ENCODE measurements at regions not wholly inside any gene's neighbourhood (a gene's known extent, or its start where the extent isn't known, plus 50 kb on each side); places are given as distances from the start of the nearest gene placed in this dataset.

- TF ChIP-seq, protein P1, sequence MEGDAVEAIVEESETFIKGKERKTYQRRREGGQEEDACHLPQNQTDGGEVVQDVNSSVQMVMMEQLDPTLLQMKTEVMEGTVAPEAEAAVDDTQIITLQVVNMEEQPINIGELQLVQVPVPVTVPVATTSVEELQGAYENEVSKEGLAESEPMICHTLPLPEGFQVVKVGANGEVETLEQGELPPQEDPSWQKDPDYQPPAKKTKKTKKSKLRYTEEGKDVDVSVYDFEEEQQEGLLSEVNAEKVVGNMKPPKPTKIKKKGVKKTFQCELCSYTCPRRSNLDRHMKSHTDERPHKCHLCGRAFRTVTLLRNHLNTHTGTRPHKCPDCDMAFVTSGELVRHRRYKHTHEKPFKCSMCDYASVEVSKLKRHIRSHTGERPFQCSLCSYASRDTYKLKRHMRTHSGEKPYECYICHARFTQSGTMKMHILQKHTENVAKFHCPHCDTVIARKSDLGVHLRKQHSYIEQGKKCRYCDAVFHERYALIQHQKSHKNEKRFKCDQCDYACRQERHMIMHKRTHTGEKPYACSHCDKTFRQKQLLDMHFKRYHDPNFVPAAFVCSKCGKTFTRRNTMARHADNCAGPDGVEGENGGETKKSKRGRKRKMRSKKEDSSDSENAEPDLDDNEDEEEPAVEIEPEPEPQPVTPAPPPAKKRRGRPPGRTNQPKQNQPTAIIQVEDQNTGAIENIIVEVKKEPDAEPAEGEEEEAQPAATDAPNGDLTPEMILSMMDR (IDR thresholded peaks at IDR 0.05) = no peak
- H3K27ac ChIP-seq = no peak overlapping the region
- ATAC-seq (peak in 1 of 4 donors; percentile 59), DNase-seq (no peak)
- H3K4me1 ChIP-seq = peaks cover 11% of the 10 kb centered on the region
- no peak overlapping the region for H3K4me3 ChIP-seq
- 18 to 54% (median 32%) methylated on average over 3 of the region's 3 CpGs for WGBS, 3 donors
- no peaks in the 10 kb centered on the region for H3K9me3 ChIP-seq
- no peaks in the 10 kb centered on the region for H3K27me3 ChIP-seq (ENCODE audit: insufficient read depth in 3 of 3, low read length in 2 of 3)
- intact Hi-C loops (cut with DNase I) = no loop called here
- no peaks in the 10 kb centered on the region for H3K36me3 ChIP-seq (ENCODE audit: insufficient read depth in 1 of 2, low read depth in 1 of 2)
Observed at GRCh38 chr10:91042069-91042468, 121.2 kb upstream of the ANKRD1 start.

DNA sequence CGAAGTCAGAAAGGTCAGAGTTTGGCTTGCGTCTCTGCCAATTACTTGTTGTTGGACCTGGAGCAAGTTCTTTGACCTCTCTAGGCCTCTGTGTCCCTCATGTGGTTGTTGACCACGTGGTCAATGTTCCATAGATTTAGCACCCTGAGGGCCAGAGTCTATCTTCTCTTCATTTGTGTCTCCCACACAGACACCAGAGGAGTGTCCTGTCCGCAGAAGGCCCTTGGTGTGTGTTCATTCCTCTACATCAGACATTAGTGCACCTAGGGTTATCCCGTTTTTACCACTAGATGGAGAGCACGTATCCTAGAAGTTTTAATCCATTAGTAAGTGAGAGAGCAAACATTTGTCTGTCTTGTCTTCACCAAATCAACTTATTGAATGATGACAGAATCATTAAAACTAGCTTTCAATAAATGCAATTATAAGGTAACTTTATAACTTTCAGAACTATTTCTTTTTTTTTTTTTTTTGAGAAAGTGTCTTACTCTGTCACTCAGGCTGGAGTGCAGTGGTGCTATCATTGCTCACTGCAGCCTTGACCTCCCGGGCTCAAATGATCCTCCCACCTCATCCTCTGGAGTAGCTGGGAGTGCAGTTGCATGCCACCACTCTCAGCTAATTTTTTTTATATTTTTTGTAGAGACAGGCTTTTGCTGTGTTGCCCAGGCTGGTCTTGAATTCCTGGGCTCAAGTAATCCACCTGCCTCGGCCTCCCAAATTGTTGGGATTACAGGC, 122.5 kb upstream of the ANKRD1 start:
- Histone ChIP-seq H3K9me3 (no peaks in the 10 kb centered on the region), H3K4me3 (no peak overlapping the region), H3K27ac (no peak overlapping the region), H3K27me3 (ENCODE audit: insufficient read depth in 3 of 3, low read length in 2 of 3) (no peaks in the 10 kb centered on the region), H3K36me3 (ENCODE audit: insufficient read depth in 1 of 2, low read depth in 1 of 2) (no peaks in the 10 kb centered on the region), H3K4me1 (no peaks in the 10 kb centered on the region)
- TF ChIP-seq, protein P1 (IDR thresholded peaks at IDR 0.05) = peak; percentile 56
- 48 to 71% (median 58%) methylated on average over 8 of the region's 8 CpGs for WGBS, 3 donors
- DNase-seq = no peak
- intact Hi-C loops (cut with DNase I) = no loop called here
- peak; percentile 80 to 94 (median 84) for ATAC-seq

GRCh38 chr10:91046869-91047268, 126.0 kb upstream of the ANKRD1 start:
- intact Hi-C loops (cut with DNase I) = no loop called here
- H3K36me3 ChIP-seq (ENCODE audit: insufficient read depth in 1 of 2, low read depth in 1 of 2) = no peaks in the 10 kb centered on the region
- no peaks in the 10 kb centered on the region for H3K27me3 ChIP-seq (ENCODE audit: insufficient read depth in 3 of 3, low read length in 2 of 3)
- no peak for DNase-seq
- H3K4me1 ChIP-seq = peaks cover 14% of the 10 kb centered on the region
- ATAC-seq = no peak
- H3K9me3 ChIP-seq = no peaks in the 10 kb centered on the region
- 36 to 47% (median 45%) methylated on average over 3 of the region's 3 CpGs for WGBS, 3 donors
- H3K4me3 ChIP-seq = no peak overlapping the region
- no peak overlapping the region for H3K27ac ChIP-seq
- TF ChIP-seq, protein P1 (IDR thresholded peaks at IDR 0.05) = no peak

DNA sequence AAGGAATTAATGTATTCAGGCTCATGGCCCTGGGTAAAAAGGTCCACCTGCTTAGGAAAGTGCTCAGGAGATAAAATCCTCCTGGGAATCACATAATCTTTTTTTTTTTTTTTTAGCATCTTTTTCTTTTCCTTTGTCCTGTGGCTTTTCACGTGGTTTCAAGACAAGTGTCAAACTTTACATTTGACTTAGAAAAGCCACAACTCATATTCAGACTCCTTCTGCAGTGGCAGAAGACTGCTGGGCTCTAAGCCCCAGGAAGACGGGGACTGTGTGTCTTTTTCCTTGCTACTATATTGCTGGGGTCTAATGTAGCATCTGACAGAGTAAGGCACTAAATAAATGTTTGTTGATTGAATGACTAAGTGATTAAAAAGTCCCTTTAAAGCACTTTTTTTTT, 127.5 kb upstream of the ANKRD1 start:
- Histone ChIP-seq H3K9me3 (no peaks in the 10 kb centered on the region), H3K27me3 (ENCODE audit: insufficient read depth in 3 of 3, low read length in 2 of 3) (no peaks in the 10 kb centered on the region), H3K36me3 (ENCODE audit: insufficient read depth in 1 of 2, low read depth in 1 of 2) (no peaks in the 10 kb centered on the region), H3K4me1 (peaks cover 14% of the 10 kb centered on the region), H3K4me3 (no peak overlapping the region), H3K27ac (no peak overlapping the region)
- DNase-seq (no peak), ATAC-seq (no peak)
- 88 to 92% (median 90%) methylated on average over 2 of the region's 2 CpGs for WGBS, 3 donors
- TF ChIP-seq, protein P1 (IDR thresholded peaks at IDR 0.05) = no peak
- intact Hi-C loops (cut with DNase I) = no loop called here

Data from psoas muscle (tissue), 7 donors.